Stromal cell of bone marrow (primary cell): ENCODE measurements at regions not wholly inside any gene's neighbourhood (a gene's known extent, or its start where the extent isn't known, plus 50 kb on each side); places are given as distances from the start of the nearest gene placed in this dataset.
A peak's percentile ranks its signal among the peaks of the same experiment; 100 is the strongest.
"Not testable (repeated sequence)": the region's sequence is repeated elsewhere in the genome, so short reads cannot be mapped to it uniquely, and the experiment has no call there.

ENCODE experiments used
- DNase-seq: peaks from one replicate; pipeline ENCODE4 v3.0.0-alpha.2; 2012; ENCODE audit warnings: low read depth

DNA sequence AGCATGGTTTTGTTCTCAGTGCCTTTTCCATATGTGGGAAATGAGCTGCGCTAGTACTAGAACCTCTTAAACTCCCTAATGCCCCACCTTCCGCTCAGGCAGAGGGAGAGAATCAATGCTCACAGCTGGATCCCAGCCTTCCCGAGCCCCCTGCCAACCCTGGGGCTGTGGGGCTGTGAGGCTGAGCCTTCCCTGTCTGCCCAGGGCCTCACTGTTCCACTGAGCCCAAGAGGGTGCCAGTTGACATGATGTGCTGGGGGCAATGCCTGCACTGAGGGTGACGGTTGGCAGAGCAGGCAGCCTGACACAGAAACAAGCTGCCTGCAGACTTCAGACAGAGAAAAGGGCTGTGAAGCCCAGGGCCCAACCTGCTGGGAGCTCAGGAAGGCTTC is 602.4 kb upstream of the RAB6C start:
- no peak for DNase-seq

DNA sequence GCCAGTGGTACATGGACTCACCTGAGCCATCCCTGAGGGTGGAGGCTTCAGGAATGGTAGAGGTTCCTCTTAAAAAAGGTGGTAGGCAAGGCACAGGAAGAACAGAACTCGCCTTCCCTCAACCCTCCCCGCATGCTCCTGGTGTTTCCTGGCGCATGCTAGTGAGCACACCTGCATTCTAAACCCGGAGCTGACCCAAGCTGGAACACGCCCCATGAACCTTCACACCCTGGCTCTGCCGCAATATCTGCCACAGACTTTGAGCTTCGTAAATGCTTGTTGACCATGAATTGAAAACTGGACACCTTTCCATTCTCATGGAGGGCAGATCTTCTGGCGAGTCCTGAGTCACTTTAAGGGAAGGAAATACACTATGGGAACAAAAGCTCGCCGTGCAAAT is 601.3 kb upstream of the RAB6C start:
- no peak for DNase-seq

DNA sequence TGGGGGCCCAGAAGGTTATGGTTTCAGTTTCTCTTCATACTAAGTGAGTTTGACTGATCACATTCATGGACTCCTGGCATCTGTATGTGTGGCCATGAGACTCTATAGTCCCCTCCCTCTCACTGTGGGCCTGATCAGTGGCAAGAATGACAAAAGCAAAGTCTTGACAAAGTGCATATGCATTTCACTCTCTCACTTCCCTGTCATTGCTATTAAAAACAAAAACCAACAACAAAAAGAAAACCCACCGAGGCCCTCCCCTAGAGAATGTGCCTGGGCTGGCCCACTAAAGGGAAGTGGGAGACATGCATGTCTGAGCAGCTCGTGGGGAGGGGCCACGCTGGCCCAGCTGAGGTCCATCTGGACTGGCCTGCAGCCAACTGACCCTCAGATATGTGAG is 600.1 kb upstream of the RAB6C start:
- no peak for DNase-seq

DNA sequence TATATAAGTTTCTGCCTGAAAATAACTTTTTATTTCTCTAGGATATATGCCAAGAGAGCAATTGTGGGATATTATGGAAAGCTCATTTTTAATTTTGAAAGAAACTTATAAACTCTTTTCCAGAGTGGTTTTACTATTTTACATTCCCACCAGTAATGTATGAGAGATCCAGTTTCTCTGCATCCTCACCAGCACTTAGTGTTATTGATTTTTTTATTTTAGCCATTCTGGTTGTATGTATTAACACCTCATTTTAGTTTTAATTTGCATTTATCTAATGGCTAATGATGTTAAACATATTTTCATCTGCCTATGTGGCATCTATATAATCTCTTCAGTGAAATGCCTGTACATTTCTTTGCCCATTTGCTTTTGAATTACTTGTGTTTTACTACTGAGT is 597.7 kb upstream of the RAB6C start:
- no peak for DNase-seq

DNA sequence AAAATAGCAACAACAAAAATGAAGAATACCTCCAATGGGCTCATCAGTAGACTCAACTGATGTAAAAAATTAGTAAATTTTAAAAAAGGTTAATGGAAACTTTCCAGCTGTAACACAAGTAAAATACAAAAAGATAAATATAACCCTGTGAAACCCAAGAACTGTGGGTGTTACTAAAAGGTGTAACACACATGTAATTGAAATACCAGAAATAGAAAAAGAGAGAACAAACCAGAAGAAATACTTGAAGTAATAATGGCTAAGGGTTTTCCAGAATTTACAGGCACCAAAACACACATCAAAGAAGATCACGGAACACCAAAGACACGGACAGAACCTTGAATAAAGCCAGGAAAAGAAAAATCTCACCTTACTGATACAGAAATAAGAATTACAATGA is 590.6 kb upstream of the RAB6C start:
- DNase-seq: no peak

DNA sequence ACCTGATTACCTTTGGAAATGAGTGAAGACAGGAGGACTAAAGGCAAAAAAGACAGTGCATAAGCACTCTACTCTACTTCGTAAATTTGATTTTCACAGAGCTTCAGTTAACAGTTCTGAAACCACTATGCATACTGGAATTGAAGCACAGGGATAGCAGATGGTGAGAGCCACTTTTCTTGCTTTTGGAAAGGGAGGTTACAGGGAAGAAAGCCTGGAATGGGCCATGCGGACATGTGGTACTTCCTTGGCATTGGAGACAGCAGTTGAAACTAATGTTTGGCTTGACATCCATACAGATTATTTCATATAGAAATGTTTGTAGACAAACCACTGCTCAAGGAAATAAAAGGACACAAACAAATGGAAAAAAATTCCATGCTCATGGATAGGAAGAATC is 585.6 kb upstream of the RAB6C start:
- no peak for DNase-seq

DNA sequence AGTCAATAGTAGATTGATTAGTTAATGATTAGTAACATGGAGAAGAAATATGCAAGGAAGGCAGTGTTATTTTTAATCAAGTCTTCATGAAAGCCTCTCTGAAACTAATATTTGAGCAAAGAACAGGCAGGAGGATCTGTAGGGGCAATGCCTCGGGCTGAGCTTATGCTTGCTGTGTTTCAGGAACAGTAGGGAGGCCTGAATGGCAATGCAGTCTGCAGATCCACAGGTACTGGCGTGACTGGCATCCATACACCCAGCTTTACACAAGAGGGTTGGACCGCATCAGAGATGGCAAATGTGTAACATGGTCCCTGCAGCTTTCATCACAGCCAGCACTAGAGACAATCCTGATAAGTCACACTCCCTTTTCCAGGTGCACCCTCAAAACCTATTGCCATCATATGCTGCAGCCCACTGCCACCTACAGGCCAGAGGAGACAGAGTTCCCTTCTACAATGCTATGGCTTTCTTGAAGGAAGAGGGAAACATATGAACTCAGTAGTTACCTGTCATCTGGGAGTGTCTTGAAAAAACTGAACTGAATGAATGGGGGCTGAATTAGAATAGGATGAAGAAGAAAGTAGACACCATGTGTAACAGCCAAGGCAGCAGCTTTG is 582.4 kb upstream of the RAB6C start:
- peak; percentile 1 for DNase-seq

DNA sequence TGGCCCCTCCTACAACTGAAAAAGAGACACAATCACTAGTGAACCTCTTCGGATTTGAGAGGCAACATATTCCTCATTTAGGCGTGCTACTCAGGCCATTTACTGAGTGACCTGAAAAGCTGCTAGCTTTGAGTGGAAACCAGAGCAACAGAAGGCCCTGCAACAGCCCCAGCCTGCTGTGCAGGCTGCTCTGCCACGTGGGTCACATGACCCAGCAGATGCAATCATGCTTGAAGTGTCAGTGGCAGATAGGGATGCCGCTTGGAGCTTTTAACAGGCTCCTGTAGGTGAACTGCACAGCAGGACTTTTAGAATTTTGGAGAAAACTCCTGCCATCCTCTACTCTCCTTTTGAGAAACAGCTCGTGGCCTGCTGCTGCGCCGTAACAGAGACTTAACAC is 578.6 kb upstream of the RAB6C start:
- DNase-seq: no peak

DNA sequence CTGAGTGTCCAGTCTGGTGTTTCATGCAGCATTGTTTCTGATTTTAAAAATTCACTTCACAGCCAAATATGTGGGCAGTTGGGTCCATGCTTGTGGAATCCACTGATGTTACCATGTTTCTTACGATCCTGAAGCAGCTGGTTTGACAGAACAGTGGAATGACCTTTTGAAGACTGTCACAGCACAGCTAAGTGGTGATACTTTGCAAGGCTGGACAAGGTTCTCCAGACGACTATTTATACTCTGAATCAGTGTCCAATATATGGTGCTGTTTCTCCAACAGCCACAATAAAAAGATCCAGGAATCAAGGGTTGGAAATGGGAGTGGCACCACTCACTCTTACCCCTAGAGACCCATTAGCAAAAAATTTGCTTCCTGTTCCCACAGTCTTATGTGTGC is 577.4 kb upstream of the RAB6C start:
- no peak for DNase-seq

DNA sequence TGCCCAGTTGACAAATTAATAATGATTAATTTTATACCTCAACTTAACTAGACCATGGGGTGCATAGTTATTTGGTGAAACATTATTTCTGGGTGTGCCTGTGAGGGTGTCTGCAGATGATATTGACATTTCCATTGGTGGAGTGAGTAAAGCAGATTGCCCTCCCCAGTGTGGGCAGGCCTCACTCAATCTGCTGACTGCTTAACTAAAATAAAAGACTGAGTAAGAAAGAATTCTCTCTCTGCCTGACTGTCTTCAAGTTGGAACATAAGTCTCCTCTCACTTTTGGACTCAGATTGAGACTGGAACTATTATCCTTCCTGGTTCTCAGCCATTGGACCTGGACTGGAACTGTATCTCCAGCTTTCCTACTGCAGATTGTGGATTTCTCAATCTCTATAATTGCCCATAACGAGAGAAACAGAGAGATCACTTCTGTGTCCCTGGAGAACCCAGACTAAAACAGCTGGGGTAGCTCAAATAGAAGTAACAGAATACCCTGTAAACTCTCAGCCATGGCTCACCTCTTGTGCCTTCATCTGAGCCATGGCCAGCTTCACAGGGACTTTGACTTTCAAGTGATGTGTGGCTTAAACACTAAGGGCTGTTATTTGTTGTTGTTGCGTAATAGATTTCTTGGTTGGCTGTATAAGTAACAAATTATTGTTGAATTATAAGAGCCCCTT is 575.3 kb upstream of the RAB6C start:
- DNase-seq: no peak

DNA sequence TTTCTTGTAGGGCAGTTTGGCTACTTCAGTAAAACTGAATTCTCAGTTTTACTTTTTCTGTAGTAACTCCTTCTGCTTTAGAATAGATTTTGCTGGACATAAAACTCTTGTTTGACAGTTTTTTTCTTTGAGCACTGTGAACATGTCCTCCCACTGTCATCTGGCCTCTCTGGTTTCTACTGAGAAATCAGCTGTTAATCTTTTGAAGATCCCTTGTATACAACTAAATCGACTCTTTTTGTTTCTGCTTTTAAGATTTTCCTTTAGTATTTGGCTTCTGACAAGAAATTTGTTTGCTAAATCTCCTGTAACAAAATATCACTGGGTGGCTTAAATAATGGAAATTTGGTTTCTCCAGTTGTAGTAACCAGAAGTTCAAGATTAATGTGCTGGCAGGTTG is 570.9 kb upstream of the RAB6C start:
- DNase-seq: no peak

DNA sequence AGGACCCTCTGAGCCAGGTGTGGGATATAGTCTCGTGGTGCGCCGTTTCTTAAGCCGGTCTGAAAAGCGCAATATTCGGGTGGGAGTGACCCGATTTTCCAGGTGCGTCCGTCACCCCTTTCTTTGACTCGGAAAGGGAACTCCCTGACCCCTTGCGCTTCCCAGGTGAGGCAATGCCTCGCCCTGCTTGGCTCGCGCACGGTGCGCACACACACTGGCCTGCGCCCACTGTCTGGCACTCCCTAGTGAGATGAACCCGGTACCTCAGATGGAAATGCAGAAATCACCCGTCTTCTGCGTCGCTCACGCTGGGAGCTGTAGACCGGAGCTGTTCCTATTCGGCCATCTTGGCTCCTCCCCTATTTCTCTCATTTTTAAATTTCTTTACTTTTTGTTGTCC is 562.4 kb upstream of the RAB6C start:
- DNase-seq: not testable (repeated sequence)

DNA sequence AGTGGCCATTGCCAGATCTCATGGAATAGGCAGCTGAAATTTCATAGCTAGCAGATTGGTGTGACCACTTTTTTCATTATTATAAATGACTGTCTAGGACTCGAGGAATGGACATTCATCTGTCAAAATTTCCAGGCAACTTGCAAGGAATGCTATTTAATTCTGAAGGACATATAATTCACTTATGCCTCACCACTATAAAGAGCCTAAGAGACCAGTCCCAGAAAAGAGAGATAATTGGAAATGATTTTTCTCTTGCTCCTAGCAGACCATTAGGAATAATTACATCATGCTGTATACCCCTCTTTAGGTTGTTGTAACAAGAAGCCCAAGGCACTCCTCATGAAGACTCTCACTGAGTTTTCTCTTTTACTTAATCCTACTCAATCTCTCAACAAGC is 557.4 kb upstream of the RAB6C start:
- DNase-seq: no peak

DNA sequence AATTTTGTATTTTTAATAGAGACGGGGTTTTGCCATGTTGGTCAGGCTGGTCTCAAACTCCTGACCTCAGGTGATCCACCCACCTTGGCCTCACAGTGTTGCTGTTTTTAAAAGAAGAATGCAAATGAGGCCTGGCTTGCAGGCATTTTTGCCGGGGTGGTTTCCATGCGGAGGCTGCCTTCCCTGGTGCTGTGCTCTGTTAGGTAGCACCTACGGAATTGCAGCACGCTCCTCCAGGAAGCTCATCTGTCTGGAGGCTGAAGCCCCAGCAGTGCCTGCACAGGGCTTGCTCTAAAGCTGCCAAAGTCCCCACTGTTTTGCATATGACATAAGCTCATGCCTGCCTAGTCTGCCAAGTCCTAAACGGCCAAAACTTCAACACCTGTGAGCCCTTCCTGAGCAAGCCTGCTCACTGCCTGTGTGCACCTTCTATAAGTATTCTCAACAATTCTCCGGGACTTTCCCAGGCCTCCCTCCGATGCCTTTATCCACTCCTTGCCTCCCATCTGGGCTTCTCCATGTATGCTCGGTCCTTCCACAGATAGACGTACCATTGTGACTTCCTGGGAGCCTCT is 551.3 kb upstream of the RAB6C start:
- DNase-seq: no peak

DNA sequence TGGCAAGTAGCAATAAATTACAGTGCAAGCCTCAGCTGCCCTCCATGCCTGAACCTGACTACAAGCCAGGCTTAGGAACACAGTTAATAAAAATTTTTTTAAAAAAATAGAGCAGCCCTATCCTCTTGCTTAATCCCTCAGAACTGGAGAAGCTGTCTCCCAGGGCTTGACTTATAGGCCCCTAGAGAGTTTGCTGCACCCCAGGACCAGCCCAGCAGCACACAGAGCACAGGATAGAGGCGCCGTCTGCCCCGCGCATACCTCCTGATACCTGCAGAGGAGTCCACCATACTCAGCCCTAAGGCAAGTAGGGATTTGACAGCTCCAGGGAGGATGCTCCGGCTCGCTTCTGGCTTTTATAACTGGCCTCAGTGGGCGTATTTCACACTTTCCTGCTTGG is 548.6 kb upstream of the RAB6C start:
- DNase-seq: no peak

DNA sequence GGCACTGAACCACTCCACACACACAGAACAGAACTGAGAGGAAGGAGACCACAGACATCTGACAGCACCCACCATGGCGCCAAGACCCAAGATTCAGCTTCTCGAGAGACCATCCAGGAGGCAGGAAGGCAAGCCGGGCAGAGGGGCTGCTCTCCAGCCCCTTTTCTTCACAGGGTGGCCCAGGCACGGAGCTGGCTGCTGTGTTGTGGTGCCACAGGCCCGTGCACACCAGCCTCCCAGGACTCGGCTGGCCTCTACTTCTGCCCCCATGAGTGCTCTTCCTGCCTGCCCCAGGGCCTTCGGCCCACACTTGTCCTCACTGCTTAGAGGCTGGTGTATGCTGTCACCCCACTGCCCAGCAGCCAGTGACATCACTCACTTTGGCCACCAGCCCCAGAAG is 547.6 kb upstream of the RAB6C start:
- DNase-seq: no peak

DNA sequence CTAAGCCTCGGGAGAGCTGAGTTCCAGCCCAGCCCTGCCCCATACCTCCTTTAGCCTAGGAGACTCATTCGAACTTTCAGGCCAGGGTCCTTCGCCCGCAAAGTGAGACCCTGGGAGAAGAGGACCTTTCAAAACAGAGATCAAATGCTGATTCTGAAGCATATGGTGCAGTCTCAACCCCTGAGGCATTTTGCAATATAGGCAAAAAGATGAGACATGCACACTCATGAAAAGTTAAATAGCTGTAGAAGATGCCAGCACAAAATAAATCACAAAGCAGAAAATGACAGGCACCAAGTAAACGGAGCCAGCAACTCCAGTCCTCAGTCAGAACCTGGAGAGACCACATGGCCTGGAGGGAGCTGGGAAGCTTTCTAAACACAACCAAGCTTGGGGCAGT is 542.7 kb upstream of the RAB6C start:
- no peak for DNase-seq

DNA sequence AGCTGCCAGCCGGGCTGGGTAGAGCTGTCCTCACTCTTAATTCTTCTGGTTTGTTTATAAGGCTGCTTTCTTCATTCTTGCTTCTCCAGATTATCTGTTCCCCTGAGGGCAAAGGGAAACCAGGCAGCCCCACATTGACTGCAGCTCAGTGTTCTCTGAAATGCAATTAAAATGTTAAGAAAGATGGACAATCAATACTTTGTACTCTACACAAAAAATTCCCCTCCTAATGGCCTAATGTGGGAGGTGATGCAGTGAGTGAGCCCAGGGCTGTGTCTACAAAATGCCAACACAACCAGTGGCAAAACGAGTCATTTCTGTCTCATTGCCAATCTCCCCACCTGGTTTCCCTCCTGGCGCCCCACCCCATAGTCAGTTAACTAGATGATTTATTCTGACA is 541.7 kb upstream of the RAB6C start:
- no peak for DNase-seq

DNA sequence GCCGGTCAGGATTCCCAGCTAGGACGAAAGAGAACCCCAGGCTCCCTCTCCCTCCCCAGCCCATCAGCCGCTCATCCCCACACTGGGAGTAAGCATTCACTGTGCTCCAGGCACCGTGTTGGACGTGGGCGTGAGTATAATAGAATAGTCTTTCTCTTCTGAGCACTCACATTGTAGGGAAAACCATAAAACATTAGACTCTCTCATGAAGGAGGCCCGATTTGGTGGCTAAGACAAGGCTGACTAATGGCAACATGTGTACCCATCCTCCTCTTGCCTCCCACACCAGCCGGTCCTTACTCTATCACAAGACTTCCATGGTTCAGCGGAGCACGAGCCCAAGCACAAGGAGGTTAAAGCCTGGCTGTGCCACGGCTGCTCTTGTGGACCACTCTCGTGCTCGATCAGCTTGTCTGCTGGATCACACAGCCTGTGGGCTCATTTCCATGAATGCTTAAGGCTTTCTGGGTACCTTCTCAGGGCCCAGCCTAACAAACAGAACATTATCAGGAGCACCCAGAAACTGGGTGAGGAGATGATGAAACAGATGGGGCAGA is 540.9 kb upstream of the RAB6C start:
- no peak for DNase-seq

DNA sequence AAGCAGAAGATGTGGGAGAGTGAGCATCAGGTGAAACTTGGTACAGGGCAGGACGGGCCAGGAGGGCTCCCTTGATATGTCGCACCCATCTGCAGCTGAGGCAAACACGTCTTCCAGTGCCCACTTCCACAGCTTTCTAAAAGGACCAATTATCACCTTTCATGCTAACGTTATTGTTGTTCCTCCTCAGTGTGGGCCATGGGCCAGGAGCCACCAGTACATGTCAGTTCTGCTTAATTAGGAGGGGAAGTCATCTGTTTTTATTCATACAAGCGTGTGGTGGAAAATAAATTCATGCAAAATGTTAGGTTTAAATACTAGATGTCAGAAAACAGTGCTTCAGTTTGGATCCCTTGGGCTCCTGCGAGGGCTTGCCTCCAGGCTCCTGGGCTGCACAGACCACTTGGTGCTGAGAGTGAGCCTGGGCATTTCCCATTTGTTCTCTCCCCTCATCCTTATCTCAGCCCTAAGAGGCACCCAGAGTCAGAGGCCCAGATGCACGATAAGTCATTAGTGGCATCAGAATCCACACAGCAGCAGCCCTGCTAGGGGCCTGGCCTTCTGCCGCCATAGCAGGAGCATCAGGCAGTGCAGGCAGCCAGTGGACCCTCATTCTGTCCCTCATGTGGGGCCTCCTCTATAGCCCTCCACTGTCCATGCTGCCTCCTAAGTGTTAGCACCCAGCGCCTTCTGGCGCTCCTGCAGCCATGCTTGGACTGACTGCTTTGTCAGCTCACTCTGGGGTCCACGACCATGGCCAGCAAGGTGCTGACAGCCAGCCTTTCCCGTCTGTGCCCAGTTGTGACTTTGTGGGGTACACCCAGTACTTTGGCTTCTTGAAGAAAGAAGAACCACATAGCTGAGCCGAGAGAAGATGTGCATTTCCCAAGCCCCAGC is 539.8 kb upstream of the RAB6C start:
- no peak for DNase-seq

DNA sequence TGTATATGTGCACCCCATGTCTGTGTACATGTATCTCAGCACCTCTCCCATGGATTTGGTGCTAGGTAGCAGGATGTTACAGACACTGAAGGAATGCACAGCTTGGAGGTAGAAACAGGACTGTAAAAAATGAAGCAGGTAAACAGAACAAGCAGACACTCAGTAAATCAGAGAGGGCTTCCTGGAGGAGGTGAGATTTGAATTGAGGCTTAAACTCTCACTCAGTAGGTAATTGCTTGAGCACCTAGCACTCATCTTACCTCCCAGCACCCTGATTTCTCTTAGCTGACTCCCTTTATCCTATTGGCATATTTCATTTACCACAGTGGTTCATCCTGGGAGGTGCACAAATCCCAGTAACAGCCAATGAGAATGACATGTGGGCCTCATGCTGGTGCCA is 537.9 kb upstream of the RAB6C start:
- no peak for DNase-seq

DNA sequence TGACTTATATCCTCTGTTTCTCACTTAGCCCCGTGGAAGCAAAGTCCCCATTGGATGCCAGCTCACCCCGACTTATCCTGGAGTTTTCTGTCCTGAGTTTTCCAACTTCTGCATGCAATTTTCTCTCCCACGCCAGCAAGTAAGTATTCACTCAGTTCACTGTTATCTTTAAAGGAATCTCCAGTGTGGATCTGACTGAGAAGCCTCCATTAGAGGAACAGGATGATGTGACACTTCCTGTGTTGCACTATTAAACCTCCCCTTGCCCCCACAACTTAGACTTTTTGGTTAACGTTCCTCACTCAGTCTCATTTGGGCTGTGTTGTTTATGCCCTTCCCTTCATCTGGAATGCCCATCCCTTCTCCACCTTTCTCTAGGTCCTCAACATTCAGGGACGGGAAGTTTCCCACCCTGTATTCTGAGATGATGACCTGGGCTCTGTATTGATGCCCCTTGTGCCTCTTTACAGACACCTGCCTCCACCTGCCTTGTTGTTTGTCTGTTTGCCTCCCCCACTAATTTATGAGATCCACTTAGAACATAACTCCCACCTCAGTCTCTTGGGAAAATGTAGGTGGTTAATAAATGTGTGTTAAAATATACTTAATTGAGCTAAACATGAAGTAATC is 536.1 kb upstream of the RAB6C start:
- no peak for DNase-seq
